Ovary (tissue), 7 donors: ENCODE measurements at regions not wholly inside any gene's neighbourhood (a gene's known extent, or its start where the extent isn't known, plus 50 kb on each side); places are given as distances from the start of the nearest gene placed in this dataset.

Experiments used
- DNase-seq, 5 donors: peaks; one replicate each; pipeline ENCODE4 v3.0.0-alpha.2; 2019 to 2020
- H3K27ac ChIP-seq, 2 donors: fragments of 200-600 bp; one replicate each; pipeline versions ENCODE4 v1.5.1 to v1.8.0; 2019 to 2022
- H3K27me3 ChIP-seq: fragments of 200-600 bp; one replicate; pipeline ENCODE4 v1.8.0; 2022
- H3K36me3 ChIP-seq: fragments of 200-600 bp; sonication (generic); one replicate; pipeline ENCODE4 v1.5.1; 2019
- H3K4me1 ChIP-seq: one replicate; pipeline ENCODE4 v1.8.1; 2013; ENCODE audit warnings: mild to moderate bottlenecking, moderate library complexity; ENCODE audit not compliant: insufficient read depth
- H3K4me3 ChIP-seq: fragments of 200-600 bp; sonication (generic); one replicate; pipeline ENCODE4 v1.5.1; 2017
- H3K9me3 ChIP-seq, 2 donors: fragments of 200-600 bp in 1 of 2; sonication (generic) in 1 of 2; one replicate each; pipeline versions ENCODE4 v1.5.1 to v1.8.1; 2013 to 2019; ENCODE audit warnings: mild to moderate bottlenecking in 1 of 2, moderate library complexity in 1 of 2
- EP300 ChIP-seq: sonication (generic); formaldehyde crosslinking; IDR thresholded peaks from one replicate; pipeline ENCODE4 v1.6.1; 2017; ENCODE audit warnings: antibody characterized with exemption
- POLR2A ChIP-seq: fragments of 450-650 bp; IDR thresholded peaks from one replicate; pipeline ENCODE4 v1.6.1; 2017; ENCODE audit warnings: antibody characterized with exemption, mild to moderate bottlenecking, moderate library complexity
- WGBS, 3 donors: extraction: QIAGEN DNeasy Blood & Tissue Kit in 1 of 3; methylation state at CpG; one replicate each; pipeline versions ENCODE4 v1.1.5 to v1.1.7; 2013 to 2017; 5-methylcytosine and 5-hydroxymethylcytosine counted together
- intact Hi-C, 4 donors: fragments of 100-400 bp; cut with DNase I; formaldehyde crosslinking; loops; one replicate each; pipeline versions ENCODE4 v1.11.0 to v1.15.1; 2022 to 2023
- TF ChIP-seq, protein P1 (sequence below), 3 donors: fragments of 450-650 bp in 2 of 3; fragments of 200-600 bp in 1 of 3; IDR thresholded peaks; one replicate each; pipeline versions ENCODE4 v1.5.1 to v1.8.0; 2016 to 2022; ENCODE audit warnings: antibody characterized with exemption in 3 of 3, mild to moderate bottlenecking in 1 of 3
- donor health status: DM: no; HTN: no; CAD: no; lungs with moderate emphysema.
- donor health status: DM: no; HTN: no; CAD: no.
- donor health status: Bipolar disorder and iron deficiency.
- donor health status: DM: no; HTN: no; CAD: no.
- donor health status: DM: yes; HTN: yes; CAD: no.

DNA sequence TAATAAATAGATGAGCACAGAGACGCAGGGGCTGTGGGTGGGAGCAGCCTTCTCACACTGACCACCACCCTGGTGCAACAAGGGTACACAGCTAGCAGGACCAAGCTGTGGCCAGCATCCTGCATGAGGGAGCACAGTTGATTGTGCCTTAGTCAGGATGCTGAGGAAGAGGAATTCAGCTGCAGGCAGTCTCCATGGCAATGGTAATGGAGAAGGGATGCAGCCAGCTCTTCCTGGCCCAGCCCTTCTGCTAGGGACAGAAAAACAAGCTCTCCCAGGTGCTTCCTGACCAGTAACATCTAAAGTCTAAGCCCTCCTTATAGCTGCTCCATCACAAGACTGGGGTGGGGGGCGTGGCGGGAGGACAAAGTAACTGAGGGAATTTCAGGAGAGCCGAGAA is 363.5 kb downstream of the BUD13 start:
- Histone ChIP-seq H3K27ac (no peak overlapping the region), H3K36me3 (no peaks in the 10 kb centered on the region), H3K4me3 (no peak overlapping the region), H3K4me1 (no peaks in the 10 kb centered on the region), H3K27me3 (no peaks in the 10 kb centered on the region), H3K9me3 (no peaks in the 10 kb centered on the region)
- TF ChIP-seq POLR2A (no peak), EP300 (no peak)
- TF ChIP-seq, protein P1, sequence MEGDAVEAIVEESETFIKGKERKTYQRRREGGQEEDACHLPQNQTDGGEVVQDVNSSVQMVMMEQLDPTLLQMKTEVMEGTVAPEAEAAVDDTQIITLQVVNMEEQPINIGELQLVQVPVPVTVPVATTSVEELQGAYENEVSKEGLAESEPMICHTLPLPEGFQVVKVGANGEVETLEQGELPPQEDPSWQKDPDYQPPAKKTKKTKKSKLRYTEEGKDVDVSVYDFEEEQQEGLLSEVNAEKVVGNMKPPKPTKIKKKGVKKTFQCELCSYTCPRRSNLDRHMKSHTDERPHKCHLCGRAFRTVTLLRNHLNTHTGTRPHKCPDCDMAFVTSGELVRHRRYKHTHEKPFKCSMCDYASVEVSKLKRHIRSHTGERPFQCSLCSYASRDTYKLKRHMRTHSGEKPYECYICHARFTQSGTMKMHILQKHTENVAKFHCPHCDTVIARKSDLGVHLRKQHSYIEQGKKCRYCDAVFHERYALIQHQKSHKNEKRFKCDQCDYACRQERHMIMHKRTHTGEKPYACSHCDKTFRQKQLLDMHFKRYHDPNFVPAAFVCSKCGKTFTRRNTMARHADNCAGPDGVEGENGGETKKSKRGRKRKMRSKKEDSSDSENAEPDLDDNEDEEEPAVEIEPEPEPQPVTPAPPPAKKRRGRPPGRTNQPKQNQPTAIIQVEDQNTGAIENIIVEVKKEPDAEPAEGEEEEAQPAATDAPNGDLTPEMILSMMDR (IDR thresholded peaks at IDR 0.05): no peak
- WGBS, 3 donors: 64 to 78% (median 74%) methylated on average over 4 of the region's 4 CpGs
- intact Hi-C loops: no loop called here
- DNase-seq: no peak

DNA sequence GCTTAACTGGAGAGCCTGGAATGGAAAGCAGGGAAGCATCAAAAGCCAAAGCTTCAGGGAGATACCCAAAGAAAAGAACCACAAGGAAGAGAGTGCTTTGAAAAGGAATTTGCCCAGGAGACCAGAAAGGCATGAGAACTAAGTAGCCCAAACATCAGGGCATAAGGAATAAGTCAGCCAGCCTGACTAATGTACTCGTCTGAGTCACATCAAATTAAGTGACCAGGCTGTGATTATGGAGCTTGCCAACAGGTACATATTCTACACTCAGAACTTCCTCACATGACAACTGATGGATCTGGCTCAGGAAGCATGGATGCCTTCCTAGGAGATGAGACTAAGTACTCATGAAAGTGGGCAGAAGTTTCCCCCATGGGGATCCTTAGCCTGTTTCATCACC is 366.7 kb downstream of the BUD13 start:
- WGBS, 3 donors: 62 to 73% (median 71%) methylated on average over 1 of the region's 1 CpG
- no peaks in the 10 kb centered on the region for H3K4me1 ChIP-seq
- H3K27me3 ChIP-seq: no peaks in the 10 kb centered on the region
- no peak overlapping the region for H3K27ac ChIP-seq
- no peak overlapping the region for H3K4me3 ChIP-seq
- no peak for DNase-seq
- intact Hi-C loops: no loop called here
- H3K9me3 ChIP-seq: no peaks in the 10 kb centered on the region
- TF ChIP-seq POLR2A (no peak), EP300 (no peak)
- TF ChIP-seq, protein P1 (IDR thresholded peaks at IDR 0.05): no peak
- no peaks in the 10 kb centered on the region for H3K36me3 ChIP-seq

DNA sequence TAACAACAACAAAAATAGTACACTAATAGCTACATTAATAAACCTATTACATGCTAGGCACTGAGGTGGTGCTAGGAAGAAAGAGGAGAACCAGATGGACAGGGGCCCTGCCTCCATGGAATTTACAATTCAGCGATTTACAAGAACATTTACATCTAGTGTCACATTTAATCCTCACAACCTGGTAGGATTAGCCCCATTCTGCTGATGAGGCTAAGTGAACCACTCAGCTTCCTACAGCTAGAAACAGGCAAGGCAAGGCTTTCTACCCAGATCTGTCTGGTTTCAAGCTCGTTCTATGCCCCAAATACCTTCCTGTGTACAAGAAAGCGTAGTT is 368.4 kb downstream of the BUD13 start:
- TF ChIP-seq POLR2A (no peak), EP300 (no peak)
- TF ChIP-seq, protein P1 (IDR thresholded peaks at IDR 0.05): no peak
- Histone ChIP-seq H3K4me1 (no peaks in the 10 kb centered on the region), H3K27me3 (no peaks in the 10 kb centered on the region), H3K27ac (no peak overlapping the region), H3K36me3 (no peaks in the 10 kb centered on the region), H3K4me3 (no peak overlapping the region), H3K9me3 (no peaks in the 10 kb centered on the region)
- WGBS, 3 donors: 72 to 92% (median 85%) methylated on average over 3 of the region's 3 CpGs
- intact Hi-C loops: no loop called here
- no peak for DNase-seq

DNA sequence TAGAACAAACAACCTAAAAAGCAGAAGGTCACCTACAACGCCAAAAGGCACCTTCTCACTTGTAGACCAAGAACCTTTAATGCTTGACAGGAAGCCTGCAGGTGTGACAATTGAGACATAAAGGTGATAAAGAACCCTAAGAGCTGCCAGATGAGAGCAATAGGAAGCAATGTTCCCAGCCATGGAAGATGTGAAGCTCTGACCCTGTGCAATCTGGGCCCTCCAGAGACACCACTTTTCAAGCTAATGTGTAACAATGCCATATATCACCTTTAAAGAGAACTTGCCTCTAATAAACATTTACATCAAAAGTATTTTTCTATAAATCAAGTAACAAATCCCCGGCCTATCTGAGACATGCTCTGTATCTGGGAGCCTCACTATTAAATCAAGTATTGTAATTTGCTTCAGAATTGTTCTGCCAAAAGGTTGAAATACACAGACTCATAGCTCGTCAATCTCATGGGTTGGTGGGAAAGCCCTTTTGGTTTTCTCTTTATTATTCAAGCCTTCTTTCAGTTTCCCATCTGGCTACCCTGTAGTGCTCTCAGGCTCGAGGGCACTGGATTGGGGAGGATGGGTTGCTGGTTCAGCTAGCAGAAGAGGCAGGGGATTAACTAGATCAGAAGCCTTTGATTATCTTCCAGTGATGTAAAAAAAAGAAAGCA is 368.9 kb downstream of the BUD13 start:
- DNase-seq: no peak
- no peaks in the 10 kb centered on the region for H3K27me3 ChIP-seq
- no peaks in the 10 kb centered on the region for H3K4me1 ChIP-seq
- 68 to 85% (median 71%) methylated on average over 4 of the region's 4 CpGs for WGBS, 3 donors
- intact Hi-C loops: no loop called here
- H3K36me3 ChIP-seq: no peaks in the 10 kb centered on the region
- TF ChIP-seq EP300 (no peak), POLR2A (no peak)
- H3K4me3 ChIP-seq: no peak overlapping the region
- no peak overlapping the region for H3K27ac ChIP-seq
- H3K9me3 ChIP-seq: no peaks in the 10 kb centered on the region

DNA sequence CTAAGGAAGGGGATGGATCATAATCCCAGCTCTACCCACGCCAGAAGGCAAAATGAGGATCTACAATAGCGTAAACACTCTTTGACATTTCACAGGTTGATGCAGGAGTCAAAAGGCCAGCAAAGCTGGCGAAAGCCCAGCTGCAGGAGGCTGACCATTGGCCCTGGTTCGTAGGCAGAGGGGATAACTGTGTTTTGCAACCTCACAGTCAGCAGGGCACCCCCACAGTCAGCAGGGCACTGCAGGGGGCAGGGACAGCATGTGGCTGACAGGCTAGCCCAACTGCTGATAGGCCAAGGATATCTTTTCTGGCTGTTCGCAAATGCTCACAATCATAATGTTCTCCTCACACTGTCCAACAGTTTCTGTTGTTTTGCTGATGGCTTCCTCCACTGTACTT is 372.7 kb downstream of the BUD13 start:
- WGBS, 3 donors: 71 to 82% (median 76%) methylated on average over 5 of the region's 5 CpGs
- no peaks in the 10 kb centered on the region for H3K36me3 ChIP-seq
- intact Hi-C loops: no loop called here
- no peak overlapping the region for H3K27ac ChIP-seq
- no peaks in the 10 kb centered on the region for H3K27me3 ChIP-seq
- TF ChIP-seq, protein P1 (IDR thresholded peaks at IDR 0.05): no peak
- no peak for TF ChIP-seq POLR2A
- TF ChIP-seq EP300: no peak
- no peaks in the 10 kb centered on the region for H3K9me3 ChIP-seq
- H3K4me1 ChIP-seq: no peaks in the 10 kb centered on the region
- DNase-seq: no peak
- no peak overlapping the region for H3K4me3 ChIP-seq
